Activated effector memory CD4-positive, alpha-beta T cell treated with Interleukin-2 at 50 U/mL for 16 hours (primary cell): ENCODE measurements at regions not wholly inside any gene's neighbourhood (a gene's known extent, or its start where the extent isn't known, plus 50 kb on each side); places are given as distances from the start of the nearest gene placed in this dataset.
"Not testable (repeated sequence)": the region's sequence is repeated elsewhere in the genome, so short reads cannot be mapped to it uniquely, and the experiment has no call there.

ENCODE experiments used
- DNase-seq: peaks from one replicate; pipeline ENCODE4 v3.0.0-alpha.2; 2020

GRCh38 chr13:50543782-50544181 is 299.7 kb downstream of the DLEU7 start:
- no peak for DNase-seq

GRCh38 chr13:50544211-50544610 is 299.3 kb downstream of the DLEU7 start:
- no peak for DNase-seq

GRCh38 chr13:50547175-50547574 is 296.3 kb downstream of the DLEU7 start:
- not testable (repeated sequence) for DNase-seq

GRCh38 chr13:50548586-50548985 is 294.9 kb downstream of the DLEU7 start:
- DNase-seq: no peak

- DNase-seq: no peak
These were observed 294.1 kb downstream of the DLEU7 start for GRCh38 chr13:50549221-50549942.

- no peak for DNase-seq
These were observed 293.3 kb downstream of the DLEU7 start for GRCh38 chr13:50550151-50550550.

- no peak for DNase-seq
These were observed 291.0 kb downstream of the DLEU7 start for GRCh38 chr13:50552424-50552966.

- no peak for DNase-seq
These were observed 281.8 kb downstream of the DLEU7 start for GRCh38 chr13:50561739-50562138.

GRCh38 chr13:50566646-50567045 is 276.8 kb downstream of the DLEU7 start:
- DNase-seq: no peak

- DNase-seq: no peak
These were observed 271.4 kb downstream of the DLEU7 start for GRCh38 chr13:50572129-50572528.

- DNase-seq: no peak
These were observed 270.4 kb downstream of the DLEU7 start for GRCh38 chr13:50573066-50573465.

- DNase-seq: no peak
These were observed 268.8 kb downstream of the DLEU7 start for GRCh38 chr13:50574731-50575130.

GRCh38 chr13:50575138-50575537 is 268.4 kb downstream of the DLEU7 start:
- DNase-seq: no peak

GRCh38 chr13:50576156-50576555 is 267.3 kb downstream of the DLEU7 start:
- no peak for DNase-seq

GRCh38 chr13:50577806-50578205 is 265.7 kb downstream of the DLEU7 start:
- no peak for DNase-seq

GRCh38 chr13:50580684-50581305 is 262.7 kb downstream of the DLEU7 start:
- DNase-seq: no peak

GRCh38 chr13:50581586-50582196 is 261.8 kb downstream of the DLEU7 start:
- DNase-seq: no peak

GRCh38 chr13:50584856-50585580 is 258.5 kb downstream of the DLEU7 start:
- DNase-seq: no peak

GRCh38 chr13:50585674-50586413 is 257.6 kb downstream of the DLEU7 start:
- DNase-seq: no peak

- no peak for DNase-seq
These were observed 256.9 kb downstream of the DLEU7 start for GRCh38 chr13:50586414-50587083.

GRCh38 chr13:50587115-50587514 is 256.4 kb downstream of the DLEU7 start:
- DNase-seq: no peak
